Dedifferentiated amniotic fluid mesenchymal stem cell (primary cell): ENCODE measurements at regions not wholly inside any gene's neighbourhood (a gene's known extent, or its start where the extent isn't known, plus 50 kb on each side); places are given as distances from the start of the nearest gene placed in this dataset.

ENCODE experiments used
- DNase-seq: peaks from one replicate; pipeline ENCODE4 v3.0.0-alpha.2; 2016; ENCODE audit errors: extremely low spot score

DNA sequence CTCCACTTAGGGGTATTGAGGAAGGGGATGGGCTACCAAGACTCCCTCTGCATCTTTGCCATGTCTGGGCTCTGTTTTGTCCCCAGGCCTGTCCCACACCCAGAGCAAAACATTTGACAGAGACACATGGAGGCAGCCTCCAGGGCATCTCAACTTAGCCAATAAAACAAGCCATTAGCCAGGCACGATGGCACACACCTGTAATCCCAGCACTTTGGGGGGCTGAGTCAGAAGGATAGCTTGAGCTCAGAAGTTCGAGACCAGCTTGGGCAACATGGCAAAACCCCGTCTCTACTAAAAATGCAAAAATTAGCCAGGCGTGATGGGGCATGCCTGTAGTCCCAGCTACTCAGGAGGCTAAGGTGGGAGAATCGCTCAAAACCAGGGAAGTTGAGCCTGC lies 120.3 kb upstream of the IPO9 start:
- no peak for DNase-seq

GRCh38 chr1:201709564-201710295 lies 119.2 kb upstream of the IPO9 start:
- DNase-seq: no peak

GRCh38 chr1:201710632-201711597 lies 118.0 kb upstream of the IPO9 start:
- no peak for DNase-seq

DNA sequence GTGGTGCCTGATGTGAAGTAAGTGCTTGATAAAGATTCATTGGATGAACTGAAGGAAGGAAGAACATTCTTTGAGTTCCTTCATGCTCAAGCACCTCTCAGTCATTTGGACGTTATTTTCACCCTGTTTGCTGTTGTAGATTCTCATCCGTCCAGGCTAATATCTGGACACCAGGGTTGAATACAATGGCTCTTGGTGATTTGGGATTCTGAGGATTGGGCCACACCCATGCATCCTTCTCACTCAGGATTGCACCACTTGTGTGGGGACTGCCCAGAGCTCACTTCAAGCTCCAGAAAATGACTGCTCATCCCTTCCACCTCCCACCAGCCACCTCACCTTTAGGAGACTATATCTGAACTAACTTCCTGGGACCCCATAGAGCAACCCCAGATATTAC lies 117.1 kb upstream of the IPO9 start:
- no peak for DNase-seq

DNA sequence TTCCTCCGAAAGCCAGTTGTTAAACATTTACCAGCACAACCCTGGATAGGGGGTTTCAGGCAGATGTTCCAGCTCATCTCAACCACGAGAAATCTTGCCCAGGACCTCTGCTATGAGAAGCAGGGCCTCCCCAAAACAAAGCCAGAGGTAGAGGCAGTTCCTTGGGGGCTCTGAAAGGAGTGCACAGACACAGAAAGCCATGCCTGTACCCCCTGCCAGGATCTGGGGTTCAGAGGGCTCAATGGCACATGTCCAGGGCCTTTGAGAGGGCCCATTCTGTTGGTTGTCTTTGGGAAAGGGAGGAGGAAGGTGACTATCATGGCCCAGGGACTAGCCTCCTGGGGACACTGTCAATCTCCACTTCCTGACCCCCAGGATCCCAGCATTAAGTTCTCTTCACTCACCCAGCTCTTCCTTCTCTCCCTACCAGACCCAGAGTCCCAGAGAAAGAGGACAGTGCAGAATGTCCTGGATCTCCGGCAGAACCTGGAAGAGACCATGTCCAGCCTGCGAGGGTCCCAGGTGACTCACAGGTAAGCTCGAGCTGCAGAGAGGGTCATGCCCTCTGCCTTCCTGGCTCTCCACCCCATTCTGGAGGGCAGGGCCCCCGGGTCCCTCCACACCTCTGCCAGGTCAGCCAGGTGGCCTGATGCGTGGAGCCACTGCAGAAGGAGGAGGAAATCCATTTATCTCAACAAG lies 116.4 kb upstream of the IPO9 start:
- no peak for DNase-seq

DNA sequence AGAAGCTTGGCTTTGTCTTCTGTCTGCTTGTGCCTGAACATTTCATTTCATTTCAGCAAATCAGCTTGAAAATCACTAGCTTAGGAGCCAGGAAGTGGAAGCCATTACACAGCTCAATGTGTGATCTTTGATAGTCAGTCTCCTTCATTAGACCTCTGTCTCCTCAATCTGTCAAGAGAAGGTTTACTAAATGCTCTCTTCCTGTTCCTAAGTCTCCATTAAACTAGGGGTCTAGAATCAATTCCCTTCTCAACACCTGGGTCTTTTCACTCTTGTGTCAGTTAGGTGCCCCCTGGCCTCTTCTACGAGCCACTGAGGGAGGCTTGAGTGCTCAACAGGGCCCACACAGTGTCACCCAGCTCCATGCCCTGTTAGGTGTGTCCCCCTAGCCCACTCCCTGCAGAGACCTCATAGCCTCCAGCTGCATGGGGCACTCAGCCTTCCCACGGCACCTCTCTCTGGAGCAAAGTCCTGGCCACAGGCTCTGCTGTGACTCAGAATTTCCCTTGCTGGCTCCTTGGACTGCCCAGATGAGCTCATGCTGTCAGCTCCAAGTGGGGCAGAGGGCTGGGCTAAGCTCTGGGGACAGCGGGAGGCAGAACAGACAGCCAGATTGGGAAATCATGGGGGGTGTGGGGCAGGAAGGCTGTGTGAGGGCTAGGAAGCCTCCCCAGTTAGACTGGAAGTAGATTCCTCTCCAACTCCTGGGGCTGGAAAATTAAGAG lies 115.7 kb upstream of the IPO9 start:
- DNase-seq: peak; percentile 99

DNA sequence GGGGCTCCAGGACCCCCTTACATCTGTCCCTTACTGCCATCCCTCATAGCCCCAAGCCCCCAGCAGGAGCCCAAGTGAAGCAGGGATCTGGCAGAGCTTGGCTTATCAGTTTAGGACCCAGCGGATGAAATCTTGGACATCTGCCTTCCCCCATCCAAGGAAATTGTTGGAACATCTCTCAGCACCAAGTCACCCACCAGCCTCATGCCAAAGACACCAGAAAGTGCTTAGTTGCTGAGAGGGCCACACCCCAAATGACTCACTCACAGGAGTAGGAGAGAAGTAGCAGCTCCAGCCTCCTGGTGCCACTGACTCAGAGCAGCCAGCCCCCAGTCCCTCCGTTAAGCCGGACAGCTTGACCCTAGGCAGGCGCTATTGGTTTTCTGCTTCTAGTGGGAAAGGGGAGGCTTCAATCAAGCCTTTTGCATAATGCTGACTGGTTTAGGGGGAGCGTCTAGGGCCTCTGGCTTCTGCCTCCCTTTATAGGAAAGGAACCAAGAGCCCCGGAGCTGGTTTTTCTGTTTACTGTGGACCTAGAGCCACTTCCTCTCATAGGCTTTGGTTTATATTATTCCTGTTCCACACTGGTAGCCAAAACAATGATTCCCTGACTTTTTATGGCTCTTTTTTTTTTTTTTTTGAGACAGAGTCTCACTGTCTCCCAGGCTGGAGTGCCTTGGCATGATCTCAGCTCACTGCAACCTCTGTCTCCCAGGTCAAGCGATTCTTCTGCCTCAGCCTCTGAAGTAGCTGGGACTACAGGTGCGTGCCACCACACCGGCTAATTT lies 114.2 kb upstream of the IPO9 start:
- DNase-seq: peak; percentile 98

GRCh38 chr1:201715351-201715750 lies 113.6 kb upstream of the IPO9 start:
- DNase-seq: no peak

DNA sequence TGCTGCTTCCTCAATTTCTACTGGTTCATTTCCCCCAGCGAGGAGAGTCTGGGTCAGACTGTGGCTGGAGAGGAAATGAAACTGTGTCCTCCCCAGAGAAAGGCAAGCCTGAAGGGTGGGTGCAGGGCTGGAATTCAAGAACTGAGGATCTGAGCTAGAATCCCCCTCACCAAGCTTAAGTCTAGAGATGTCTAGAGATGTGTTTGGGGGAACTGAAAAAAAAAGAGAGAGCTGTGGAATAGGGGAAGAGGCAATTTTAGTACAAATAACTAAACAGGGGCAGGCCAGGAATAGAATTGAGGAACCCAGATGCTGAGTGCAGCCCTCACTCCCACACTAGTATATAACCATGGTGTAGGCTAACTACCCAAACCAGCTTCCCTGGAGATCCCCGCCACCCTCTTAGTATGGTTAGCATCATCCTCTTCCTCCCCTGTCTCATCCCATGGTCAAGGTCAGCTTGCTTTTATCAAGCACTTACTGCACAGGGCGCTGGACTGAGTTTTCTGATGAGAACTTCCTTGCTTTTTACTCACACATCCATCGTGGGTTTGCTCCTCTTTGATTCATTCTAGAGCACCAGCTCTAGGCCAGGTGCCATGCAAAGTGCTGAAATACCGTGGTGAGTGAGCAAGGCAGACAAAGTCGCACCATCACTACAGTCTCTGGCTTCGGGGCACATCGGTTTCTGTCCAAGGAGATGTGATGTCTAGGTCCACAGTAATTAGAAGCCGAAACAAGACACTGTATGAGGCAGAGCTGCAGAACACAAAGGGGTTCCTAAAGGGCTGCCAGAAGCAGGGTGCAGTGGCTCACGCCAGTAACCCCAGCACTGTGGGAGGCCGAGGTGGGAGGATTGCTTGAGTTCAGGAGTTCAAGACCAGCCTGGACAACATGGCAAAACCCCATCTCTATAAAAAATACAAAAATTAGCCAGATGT lies 112.9 kb upstream of the IPO9 start:
- no peak for DNase-seq

DNA sequence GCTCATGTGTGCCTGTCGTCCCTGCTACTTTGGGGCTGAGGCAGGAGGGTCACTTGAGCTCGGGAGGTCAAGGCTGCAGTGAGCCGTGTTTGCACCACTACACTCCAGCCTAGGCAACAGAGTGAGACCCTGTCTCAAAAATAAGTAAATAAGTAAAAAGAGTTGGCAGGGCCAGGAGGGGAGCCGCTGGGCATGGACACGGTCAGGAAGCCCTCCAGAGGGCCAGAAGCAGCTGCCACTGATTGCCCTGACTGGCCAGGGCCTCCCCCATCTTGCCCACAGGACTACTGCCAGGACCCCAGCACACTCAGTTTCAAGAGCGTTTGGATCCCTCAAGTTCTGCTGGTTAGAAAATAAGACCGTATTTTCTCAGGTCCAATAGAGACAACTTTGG lies 112.2 kb upstream of the IPO9 start:
- no peak for DNase-seq

GRCh38 chr1:201717286-201717685 lies 111.7 kb upstream of the IPO9 start:
- DNase-seq: no peak

DNA sequence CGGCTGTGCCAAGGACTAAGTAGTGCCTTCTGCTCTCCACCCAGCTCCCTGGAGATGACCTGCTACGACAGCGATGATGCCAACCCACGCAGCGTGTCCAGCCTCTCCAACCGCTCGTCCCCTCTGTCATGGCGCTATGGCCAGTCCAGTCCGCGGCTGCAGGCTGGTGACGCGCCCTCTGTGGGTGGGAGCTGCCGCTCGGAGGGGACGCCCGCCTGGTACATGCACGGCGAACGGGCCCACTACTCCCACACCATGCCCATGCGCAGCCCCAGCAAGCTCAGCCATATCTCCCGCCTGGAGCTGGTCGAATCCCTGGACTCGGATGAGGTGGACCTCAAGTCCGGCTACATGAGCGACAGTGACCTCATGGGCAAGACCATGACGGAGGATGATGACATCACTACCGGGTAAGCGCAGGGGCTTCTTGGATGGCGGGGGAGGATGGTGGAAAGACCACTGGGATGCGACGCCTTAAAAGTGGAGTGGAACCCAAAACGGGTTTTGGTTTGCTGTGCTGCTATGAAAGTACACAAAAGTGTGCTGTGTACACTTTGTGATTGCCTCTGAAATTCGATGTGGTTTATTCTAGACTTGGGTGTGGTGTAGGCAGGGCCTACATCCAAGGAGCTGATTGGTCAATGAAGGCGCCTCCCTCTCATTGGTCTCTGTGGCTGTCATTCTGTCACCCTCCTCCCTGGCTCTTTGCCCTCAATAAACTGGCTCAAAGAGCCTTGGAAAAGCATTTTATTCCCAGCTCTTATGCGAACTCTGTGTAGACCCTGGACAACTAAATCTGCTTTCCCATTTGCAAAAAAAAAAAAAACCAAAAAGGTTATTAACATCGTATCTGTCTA lies 110.4 kb upstream of the IPO9 start:
- DNase-seq: no peak

DNA sequence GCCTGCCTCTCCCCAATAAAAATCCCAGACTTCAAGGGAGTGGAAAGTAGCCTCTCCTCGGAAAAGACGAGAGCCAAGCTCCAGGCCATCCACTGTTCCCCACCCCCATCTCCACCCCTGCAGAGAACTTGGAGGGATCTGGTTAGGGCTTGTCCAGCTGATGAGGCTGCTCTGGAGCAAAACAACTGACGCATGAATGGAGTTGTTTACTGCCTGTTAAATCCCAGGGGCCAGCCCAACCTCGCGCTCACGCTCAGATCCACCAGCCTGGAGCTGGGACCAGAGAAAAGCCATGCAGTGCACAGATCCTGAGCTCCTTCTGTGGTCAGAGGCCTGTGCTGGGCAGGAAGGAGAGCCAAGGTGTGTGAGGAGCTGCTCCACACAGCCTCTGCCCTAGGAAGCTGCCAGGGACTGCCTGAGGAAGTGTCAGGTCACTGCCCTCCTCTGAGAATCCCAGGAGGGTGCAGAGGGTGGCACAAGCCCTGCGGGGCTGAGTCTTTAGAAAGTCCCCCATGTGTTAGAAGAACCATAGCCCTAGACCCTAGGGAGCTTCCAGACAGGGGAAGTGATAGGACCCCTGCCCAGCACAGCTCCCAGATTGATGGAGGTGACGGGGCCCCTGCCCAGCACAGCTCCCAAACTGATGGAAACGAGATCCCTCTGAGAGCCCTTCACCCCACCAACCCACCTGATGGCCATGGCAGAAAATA lies 109.0 kb upstream of the IPO9 start:
- no peak for DNase-seq

- DNase-seq: no peak
These were observed 108.5 kb upstream of the IPO9 start for GRCh38 chr1:201720522-201720844.

- peak; percentile 49 for DNase-seq
These were observed 107.6 kb upstream of the IPO9 start for GRCh38 chr1:201721082-201722049.

- no peak for DNase-seq
These were observed 104.8 kb upstream of the IPO9 start for GRCh38 chr1:201724039-201724765.

DNA sequence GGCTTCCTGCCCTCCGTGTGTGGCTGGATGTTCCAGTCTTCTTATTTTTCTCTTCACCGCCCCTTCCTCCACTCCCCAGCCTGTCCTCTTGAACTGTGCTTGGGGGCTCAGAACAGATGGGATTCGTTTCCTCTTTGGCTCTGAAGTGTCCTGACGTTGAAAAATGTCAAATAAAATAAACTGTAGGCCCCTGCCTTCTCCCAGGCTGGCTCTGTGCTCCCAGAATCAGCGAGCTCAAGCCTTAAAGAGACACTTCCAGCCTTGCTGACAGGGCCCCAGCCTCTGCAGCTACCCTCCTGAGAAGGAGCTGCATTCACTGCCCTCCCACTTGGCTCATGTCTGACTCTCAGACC lies 104.2 kb upstream of the IPO9 start:
- DNase-seq: no peak
